SK-N-SH treated with all-trans-retinoic acid at 6 μM for 48 hours (cell line): ENCODE measurements at regions not wholly inside any gene's neighbourhood (a gene's known extent, or its start where the extent isn't known, plus 50 kb on each side); places are given as distances from the start of the nearest gene placed in this dataset.

Experiments used
- ATAC-seq: fragments of 200-7000 bp; cut with Tn5 transposase; 3 replicates; pipeline ENCODE4 v1.9.1; 2020; ENCODE audit warnings: mild to moderate bottlenecking, moderate library complexity
- CSDC2 ChIP-seq: fragments of 250-450 bp; sonication (Bioruptor Pico); IDR thresholded peaks from 2 replicates; pipeline ENCODE4 v1.5.0; 2020; ENCODE audit warnings: mild to moderate bottlenecking, moderate library complexity
- ESRRG ChIP-seq: fragments of 250-450 bp; sonication (Bioruptor Pico); IDR thresholded peaks from 2 replicates; pipeline ENCODE4 v1.6.1; 2021; ENCODE audit warnings: mild to moderate bottlenecking
- GLIS3 ChIP-seq: fragments of 250-450 bp; sonication (Bioruptor Pico); IDR thresholded peaks from 2 replicates; pipeline ENCODE4 v1.5.0; 2020; ENCODE audit warnings: mild to moderate bottlenecking, moderate library complexity
- ISL1 ChIP-seq: fragments of 250-450 bp; sonication (Bioruptor Pico); IDR thresholded peaks from 2 replicates; pipeline ENCODE4 v2.1.2; 2022; ENCODE audit warnings: mild to moderate bottlenecking, moderate library complexity
- OSR1 ChIP-seq: fragments of 250-450 bp; sonication (Bioruptor Pico); IDR thresholded peaks from 2 replicates; pipeline ENCODE4 v1.8.0; 2022; ENCODE audit warnings: moderate library complexity, mild to moderate bottlenecking, inconsistent platforms
- PPARA ChIP-seq: fragments of 250-450 bp; sonication (Bioruptor Pico); IDR thresholded peaks from 2 replicates; pipeline ENCODE4 v1.5.0; 2020; ENCODE audit warnings: mild to moderate bottlenecking, borderline replicate concordance
- SNAI2 ChIP-seq: fragments of 250-450 bp; sonication (Bioruptor Pico); IDR thresholded peaks from 2 replicates; pipeline ENCODE4 v1.5.0; 2020; ENCODE audit warnings: mild to moderate bottlenecking, moderate library complexity
- TCF4 ChIP-seq: fragments of 250-450 bp; sonication (Bioruptor Pico); IDR thresholded peaks from 2 replicates; pipeline ENCODE4 v1.8.0; 2021; ENCODE audit warnings: mild to moderate bottlenecking, moderate library complexity, borderline replicate concordance
- TOX ChIP-seq: fragments of 250-450 bp; sonication (Bioruptor Pico); IDR thresholded peaks from 2 replicates; pipeline ENCODE4 v1.8.0; 2021; ENCODE audit warnings: mild to moderate bottlenecking, moderate library complexity, borderline replicate concordance
- ZC3H10 ChIP-seq: fragments of 250-450 bp; sonication (Bioruptor Pico); IDR thresholded peaks from 2 replicates; pipeline ENCODE4 v1.5.1; 2021; ENCODE audit warnings: mild to moderate bottlenecking, moderate library complexity
- ZFP3 ChIP-seq: fragments of 250-450 bp; sonication (Bioruptor Pico); IDR thresholded peaks from 2 replicates; pipeline ENCODE4 v1.5.0; 2020; ENCODE audit warnings: mild to moderate bottlenecking, moderate library complexity
- ZFP30 ChIP-seq: fragments of 450-650 bp; formaldehyde crosslinking; IDR thresholded peaks from 2 replicates; pipeline ENCODE4 v1.5.0; 2022; ENCODE audit warnings: mild to moderate bottlenecking, moderate library complexity
- ZNF565 ChIP-seq: fragments of 450-650 bp; formaldehyde crosslinking; conservative IDR thresholded peaks from 2 replicates; pipeline ENCODE4 v1.5.0; 2020; ENCODE audit warnings: low read depth, mild to moderate bottlenecking, moderate library complexity
- ZNF70 ChIP-seq: fragments of 450-650 bp; formaldehyde crosslinking; IDR thresholded peaks from 2 replicates; pipeline ENCODE4 v1.5.0; 2020; ENCODE audit warnings: mild to moderate bottlenecking, moderate library complexity
- ZNF8 ChIP-seq: fragments of 450-650 bp; formaldehyde crosslinking; IDR thresholded peaks from 2 replicates; pipeline ENCODE4 v1.5.0; 2020; ENCODE audit warnings: mild to moderate bottlenecking, moderate library complexity
- TF ChIP-seq, protein P1 (sequence below): fragments of 250-450 bp; sonication (Bioruptor Pico); IDR thresholded peaks from 2 replicates; pipeline ENCODE4 v1.8.0; 2021; ENCODE audit warnings: low read depth, mild to moderate bottlenecking, moderate library complexity, borderline replicate concordance
- TF ChIP-seq, protein P2 (sequence below): fragments of 250-450 bp; sonication (Bioruptor Pico); IDR thresholded peaks from 2 replicates; pipeline ENCODE4 v1.5.0; 2020; ENCODE audit warnings: mild to moderate bottlenecking, moderate library complexity
- TF ChIP-seq, protein P3 (sequence below): fragments of 250-450 bp; sonication (Bioruptor Pico); IDR thresholded peaks from 2 replicates; pipeline ENCODE4 v1.5.1; 2021; ENCODE audit warnings: mild to moderate bottlenecking, moderate library complexity
- TF ChIP-seq, protein P4 (sequence below): fragments of 250-450 bp; sonication (Bioruptor Pico); IDR thresholded peaks from 2 replicates; pipeline ENCODE4 v1.8.0; 2020; ENCODE audit warnings: mild to moderate bottlenecking, moderate library complexity, borderline replicate concordance
- TF ChIP-seq, protein P5 (sequence below): fragments of 250-450 bp; sonication (Bioruptor Pico); IDR thresholded peaks from 2 replicates; pipeline ENCODE4 v1.5.1; 2020; ENCODE audit warnings: low read depth, mild to moderate bottlenecking, moderate library complexity

DNA sequence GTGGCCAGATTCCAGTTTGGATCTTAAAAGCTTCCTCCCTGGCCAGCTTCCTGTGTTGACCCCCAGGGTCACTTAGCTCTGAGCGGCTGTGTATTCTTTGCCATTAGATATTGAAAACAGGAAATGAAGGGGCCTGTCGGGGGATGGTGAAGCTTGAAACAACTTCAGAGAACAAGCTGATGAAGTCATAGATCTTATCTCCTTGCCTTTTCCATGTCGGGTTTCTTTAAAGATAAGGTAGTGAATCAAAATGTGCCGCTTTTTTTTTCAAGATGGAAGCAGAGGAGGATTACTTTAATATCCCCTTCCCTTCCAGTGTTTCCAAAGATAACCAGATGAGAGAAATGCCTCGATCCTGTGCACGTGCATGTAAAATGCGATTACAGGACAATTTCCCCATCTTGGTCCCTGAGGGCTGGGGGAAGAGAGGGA, 508.5 kb downstream of the MID1IP1 start:
- no peak for TF ChIP-seq ZFP30 (CRISPR knock-in tag)
- TF ChIP-seq ZNF8 = no peak
- TF ChIP-seq, protein P1, sequence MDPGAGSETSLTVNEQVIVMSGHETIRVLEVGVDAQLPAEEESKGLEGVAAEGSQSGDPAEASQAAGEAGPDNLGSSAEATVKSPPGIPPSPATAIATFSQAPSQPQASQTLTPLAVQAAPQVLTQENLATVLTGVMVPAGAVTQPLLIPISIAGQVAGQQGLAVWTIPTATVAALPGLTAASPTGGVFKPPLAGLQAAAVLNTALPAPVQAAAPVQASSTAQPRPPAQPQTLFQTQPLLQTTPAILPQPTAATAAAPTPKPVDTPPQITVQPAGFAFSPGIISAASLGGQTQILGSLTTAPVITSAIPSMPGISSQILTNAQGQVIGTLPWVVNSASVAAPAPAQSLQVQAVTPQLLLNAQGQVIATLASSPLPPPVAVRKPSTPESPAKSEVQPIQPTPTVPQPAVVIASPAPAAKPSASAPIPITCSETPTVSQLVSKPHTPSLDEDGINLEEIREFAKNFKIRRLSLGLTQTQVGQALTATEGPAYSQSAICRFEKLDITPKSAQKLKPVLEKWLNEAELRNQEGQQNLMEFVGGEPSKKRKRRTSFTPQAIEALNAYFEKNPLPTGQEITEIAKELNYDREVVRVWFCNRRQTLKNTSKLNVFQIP = no peak
- no peak for TF ChIP-seq ZNF70 (CRISPR knock-in tag)
- no peak for TF ChIP-seq ESRRG (CRISPR knock-in tag)
- TF ChIP-seq ZC3H10 (CRISPR knock-in tag) = no peak
- TF ChIP-seq, protein P2, sequence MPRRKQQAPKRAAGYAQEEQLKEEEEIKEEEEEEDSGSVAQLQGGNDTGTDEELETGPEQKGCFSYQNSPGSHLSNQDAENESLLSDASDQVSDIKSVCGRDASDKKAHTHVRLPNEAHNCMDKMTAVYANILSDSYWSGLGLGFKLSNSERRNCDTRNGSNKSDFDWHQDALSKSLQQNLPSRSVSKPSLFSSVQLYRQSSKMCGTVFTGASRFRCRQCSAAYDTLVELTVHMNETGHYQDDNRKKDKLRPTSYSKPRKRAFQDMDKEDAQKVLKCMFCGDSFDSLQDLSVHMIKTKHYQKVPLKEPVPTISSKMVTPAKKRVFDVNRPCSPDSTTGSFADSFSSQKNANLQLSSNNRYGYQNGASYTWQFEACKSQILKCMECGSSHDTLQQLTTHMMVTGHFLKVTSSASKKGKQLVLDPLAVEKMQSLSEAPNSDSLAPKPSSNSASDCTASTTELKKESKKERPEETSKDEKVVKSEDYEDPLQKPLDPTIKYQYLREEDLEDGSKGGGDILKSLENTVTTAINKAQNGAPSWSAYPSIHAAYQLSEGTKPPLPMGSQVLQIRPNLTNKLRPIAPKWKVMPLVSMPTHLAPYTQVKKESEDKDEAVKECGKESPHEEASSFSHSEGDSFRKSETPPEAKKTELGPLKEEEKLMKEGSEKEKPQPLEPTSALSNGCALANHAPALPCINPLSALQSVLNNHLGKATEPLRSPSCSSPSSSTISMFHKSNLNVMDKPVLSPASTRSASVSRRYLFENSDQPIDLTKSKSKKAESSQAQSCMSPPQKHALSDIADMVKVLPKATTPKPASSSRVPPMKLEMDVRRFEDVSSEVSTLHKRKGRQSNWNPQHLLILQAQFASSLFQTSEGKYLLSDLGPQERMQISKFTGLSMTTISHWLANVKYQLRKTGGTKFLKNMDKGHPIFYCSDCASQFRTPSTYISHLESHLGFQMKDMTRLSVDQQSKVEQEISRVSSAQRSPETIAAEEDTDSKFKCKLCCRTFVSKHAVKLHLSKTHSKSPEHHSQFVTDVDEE (CRISPR knock-in tag) = no peak
- no peak for TF ChIP-seq ISL1 (CRISPR knock-in tag)
- TF ChIP-seq PPARA (CRISPR knock-in tag) = no peak
- TF ChIP-seq, protein P3, sequence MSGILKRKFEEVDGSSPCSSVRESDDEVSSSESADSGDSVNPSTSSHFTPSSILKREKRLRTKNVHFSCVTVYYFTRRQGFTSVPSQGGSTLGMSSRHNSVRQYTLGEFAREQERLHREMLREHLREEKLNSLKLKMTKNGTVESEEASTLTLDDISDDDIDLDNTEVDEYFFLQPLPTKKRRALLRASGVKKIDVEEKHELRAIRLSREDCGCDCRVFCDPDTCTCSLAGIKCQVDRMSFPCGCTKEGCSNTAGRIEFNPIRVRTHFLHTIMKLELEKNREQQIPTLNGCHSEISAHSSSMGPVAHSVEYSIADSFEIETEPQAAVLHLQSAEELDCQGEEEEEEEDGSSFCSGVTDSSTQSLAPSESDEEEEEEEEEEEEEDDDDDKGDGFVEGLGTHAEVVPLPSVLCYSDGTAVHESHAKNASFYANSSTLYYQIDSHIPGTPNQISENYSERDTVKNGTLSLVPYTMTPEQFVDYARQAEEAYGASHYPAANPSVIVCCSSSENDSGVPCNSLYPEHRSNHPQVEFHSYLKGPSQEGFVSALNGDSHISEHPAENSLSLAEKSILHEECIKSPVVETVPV (CRISPR knock-in tag) = no peak
- TF ChIP-seq SNAI2 (CRISPR knock-in tag) = no peak
- TF ChIP-seq ZNF565 = no peak
- TF ChIP-seq, protein P4, sequence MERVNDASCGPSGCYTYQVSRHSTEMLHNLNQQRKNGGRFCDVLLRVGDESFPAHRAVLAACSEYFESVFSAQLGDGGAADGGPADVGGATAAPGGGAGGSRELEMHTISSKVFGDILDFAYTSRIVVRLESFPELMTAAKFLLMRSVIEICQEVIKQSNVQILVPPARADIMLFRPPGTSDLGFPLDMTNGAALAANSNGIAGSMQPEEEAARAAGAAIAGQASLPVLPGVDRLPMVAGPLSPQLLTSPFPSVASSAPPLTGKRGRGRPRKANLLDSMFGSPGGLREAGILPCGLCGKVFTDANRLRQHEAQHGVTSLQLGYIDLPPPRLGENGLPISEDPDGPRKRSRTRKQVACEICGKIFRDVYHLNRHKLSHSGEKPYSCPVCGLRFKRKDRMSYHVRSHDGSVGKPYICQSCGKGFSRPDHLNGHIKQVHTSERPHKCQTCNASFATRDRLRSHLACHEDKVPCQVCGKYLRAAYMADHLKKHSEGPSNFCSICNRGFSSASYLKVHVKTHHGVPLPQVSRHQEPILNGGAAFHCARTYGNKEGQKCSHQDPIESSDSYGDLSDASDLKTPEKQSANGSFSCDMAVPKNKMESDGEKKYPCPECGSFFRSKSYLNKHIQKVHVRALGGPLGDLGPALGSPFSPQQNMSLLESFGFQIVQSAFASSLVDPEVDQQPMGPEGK (CRISPR knock-in tag) = no peak
- no peak for TF ChIP-seq TCF4 (CRISPR knock-in tag)
- TF ChIP-seq, protein P5, sequence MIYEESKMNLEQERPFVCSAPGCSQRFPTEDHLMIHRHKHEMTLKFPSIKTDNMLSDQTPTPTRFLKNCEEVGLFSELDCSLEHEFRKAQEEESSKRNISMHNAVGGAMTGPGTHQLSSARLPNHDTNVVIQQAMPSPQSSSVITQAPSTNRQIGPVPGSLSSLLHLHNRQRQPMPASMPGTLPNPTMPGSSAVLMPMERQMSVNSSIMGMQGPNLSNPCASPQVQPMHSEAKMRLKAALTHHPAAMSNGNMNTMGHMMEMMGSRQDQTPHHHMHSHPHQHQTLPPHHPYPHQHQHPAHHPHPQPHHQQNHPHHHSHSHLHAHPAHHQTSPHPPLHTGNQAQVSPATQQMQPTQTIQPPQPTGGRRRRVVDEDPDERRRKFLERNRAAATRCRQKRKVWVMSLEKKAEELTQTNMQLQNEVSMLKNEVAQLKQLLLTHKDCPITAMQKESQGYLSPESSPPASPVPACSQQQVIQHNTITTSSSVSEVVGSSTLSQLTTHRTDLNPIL (CRISPR knock-in tag) = no peak
- no peak for TF ChIP-seq CSDC2 (CRISPR knock-in tag)
- TF ChIP-seq TOX (CRISPR knock-in tag) = no peak
- no peak for TF ChIP-seq OSR1 (CRISPR knock-in tag)
- no peak for TF ChIP-seq GLIS3 (CRISPR knock-in tag)
- no peak for TF ChIP-seq ZFP3
- ATAC-seq = no peak

DNA sequence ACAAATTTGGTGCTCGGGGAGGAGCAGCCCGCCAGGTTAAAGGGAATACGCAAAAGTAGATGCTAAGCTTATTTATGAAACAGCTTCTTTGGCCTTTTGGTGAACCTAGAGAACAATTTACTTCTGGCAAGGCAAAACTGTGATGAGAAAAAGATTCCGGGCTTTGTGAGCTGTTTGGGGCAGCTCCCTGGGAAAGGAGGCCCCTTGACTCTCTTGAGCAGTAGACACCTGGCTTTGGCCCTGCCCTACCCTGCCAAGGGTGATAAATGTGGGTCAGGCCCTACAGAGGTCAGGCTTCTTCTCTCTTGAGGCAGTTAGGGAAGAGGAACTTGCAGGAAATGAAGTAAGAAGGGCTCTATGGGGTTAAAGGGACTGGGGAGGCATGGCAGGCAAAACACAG, 509.6 kb downstream of the MID1IP1 start:
- TF ChIP-seq ISL1 (CRISPR knock-in tag) = no peak
- no peak for TF ChIP-seq ZFP30 (CRISPR knock-in tag)
- no peak for TF ChIP-seq PPARA (CRISPR knock-in tag)
- TF ChIP-seq, all 23 proteins: peak for 0
- ATAC-seq = no peak

DNA sequence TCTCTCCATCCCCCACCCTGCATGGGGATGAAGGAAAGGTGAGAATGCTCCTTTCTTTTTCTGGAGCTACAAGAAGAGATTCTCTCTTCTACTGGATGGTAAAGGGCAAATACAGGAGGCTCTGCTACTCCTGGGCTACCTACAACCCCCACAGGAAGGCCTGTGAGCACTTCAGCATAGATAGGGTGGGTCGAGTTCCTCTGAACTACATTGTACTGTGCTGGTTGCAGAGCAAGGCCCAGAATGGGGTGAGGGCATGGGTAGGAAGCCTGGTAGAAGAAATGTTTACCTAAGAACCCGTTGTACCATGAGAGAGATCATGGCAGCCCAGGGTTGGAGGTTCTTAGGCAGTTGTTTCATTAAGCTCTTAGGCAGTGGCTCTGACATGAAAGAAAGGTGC, 510.4 kb downstream of the MID1IP1 start:
- no peak for TF ChIP-seq ZFP3
- TF ChIP-seq, protein P5 (CRISPR knock-in tag) = no peak
- no peak for TF ChIP-seq ZNF565
- no peak for TF ChIP-seq ZFP30 (CRISPR knock-in tag)
- TF ChIP-seq ZC3H10 (CRISPR knock-in tag) = no peak
- ATAC-seq = no peak
